ENCODE measurements at regions not wholly inside any gene's neighbourhood (a gene's known extent, or its start where the extent isn't known, plus 50 kb on each side); places are given as distances from the start of the nearest gene placed in this dataset.

- TF ChIP-seq POLR2A (IDR thresholded peaks at IDR 0.05; ENCODE audit: low read depth, low read length) (no peak), TAF1 (IDR thresholded peaks at IDR 0.05; ENCODE audit: borderline replicate concordance, low read depth, low read length) (no peak), POLR2AphosphoS5 (IDR thresholded peaks at IDR 0.05; ENCODE audit: low read depth, low read length) (no peak)
These were observed 428.8 kb downstream of the DYNC2H1 start for GRCh38 chr11:103537904-103538502.

Data from GM12892 (cell line).